ENCODE measurements at regions not wholly inside any gene's neighbourhood (a gene's known extent, or its start where the extent isn't known, plus 50 kb on each side); places are given as distances from the start of the nearest gene placed in this dataset.

DNA sequence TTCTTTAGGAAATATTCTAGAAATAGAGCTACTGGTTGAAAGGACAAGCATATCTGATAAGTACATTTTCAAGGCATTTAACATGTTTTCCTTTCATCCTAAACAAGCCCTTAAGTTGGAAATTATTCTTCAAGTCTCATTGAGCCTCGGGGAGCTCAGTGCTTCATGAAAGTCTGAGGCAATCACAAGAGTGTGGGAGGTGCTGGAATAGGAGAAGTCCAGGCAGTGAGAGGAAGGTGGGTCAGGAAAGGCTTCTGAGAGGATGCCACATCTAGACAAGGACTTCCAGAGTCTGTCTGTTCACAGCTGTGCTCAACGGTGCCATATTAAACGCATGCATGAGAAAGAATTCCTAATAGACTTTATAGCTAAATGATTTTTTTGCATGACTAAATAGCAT lies 69.8 kb downstream of the CD83 start:
- H3K27ac ChIP-seq (replicated peaks): no peak overlapping the region
- TF ChIP-seq SPI1 (IDR thresholded peaks at IDR 0.05; ENCODE audit: borderline replicate concordance, low read depth) (peak; percentile 12; the same call in 1 of the 2 replicates), POLR2AphosphoS5 (IDR thresholded peaks at IDR 0.05; ENCODE audit: low read depth) (no peak)
- TF ChIP-seq, protein P1, sequence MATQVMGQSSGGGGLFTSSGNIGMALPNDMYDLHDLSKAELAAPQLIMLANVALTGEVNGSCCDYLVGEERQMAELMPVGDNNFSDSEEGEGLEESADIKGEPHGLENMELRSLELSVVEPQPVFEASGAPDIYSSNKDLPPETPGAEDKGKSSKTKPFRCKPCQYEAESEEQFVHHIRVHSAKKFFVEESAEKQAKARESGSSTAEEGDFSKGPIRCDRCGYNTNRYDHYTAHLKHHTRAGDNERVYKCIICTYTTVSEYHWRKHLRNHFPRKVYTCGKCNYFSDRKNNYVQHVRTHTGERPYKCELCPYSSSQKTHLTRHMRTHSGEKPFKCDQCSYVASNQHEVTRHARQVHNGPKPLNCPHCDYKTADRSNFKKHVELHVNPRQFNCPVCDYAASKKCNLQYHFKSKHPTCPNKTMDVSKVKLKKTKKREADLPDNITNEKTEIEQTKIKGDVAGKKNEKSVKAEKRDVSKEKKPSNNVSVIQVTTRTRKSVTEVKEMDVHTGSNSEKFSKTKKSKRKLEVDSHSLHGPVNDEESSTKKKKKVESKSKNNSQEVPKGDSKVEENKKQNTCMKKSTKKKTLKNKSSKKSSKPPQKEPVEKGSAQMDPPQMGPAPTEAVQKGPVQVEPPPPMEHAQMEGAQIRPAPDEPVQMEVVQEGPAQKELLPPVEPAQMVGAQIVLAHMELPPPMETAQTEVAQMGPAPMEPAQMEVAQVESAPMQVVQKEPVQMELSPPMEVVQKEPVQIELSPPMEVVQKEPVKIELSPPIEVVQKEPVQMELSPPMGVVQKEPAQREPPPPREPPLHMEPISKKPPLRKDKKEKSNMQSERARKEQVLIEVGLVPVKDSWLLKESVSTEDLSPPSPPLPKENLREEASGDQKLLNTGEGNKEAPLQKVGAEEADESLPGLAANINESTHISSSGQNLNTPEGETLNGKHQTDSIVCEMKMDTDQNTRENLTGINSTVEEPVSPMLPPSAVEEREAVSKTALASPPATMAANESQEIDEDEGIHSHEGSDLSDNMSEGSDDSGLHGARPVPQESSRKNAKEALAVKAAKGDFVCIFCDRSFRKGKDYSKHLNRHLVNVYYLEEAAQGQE (IDR thresholded peaks at IDR 0.05; ENCODE audit: insufficient replicate concordance, low read depth): no peak

DNA sequence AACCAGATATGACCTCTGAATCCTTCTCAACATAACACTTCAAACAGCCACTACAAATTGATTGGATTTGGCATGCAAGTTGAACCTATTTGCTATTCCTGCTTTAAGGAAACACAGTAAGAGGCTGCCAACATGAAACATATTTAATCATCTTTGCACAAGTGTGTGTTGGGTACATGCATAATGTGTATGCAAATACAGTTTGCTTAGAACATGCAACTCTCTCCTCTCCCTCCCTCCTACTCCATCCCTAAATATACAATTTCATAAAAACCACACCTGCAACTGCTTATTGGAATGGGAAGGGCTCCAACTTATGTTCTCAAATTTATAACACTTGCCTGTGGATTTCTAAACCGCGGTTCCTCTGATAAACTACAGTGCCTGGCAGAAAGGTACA lies 71.5 kb downstream of the CD83 start:
- Histone ChIP-seq H3K27me3 (ENCODE audit: insufficient read depth, poor library complexity, severe bottlenecking) (no peaks in the 10 kb centered on the region), H3K4me3 (replicated peaks; ENCODE audit: insufficient read depth, low read length) (no peak overlapping the region), H3K27ac (replicated peaks) (no peak overlapping the region)
- DNase-seq (ENCODE audit: low read depth in 1 of 2, low spot score in 1 of 2): no peak
- no peak for TF ChIP-seq SPI1 (IDR thresholded peaks at IDR 0.05; ENCODE audit: borderline replicate concordance, low read depth)
- no peak for TF ChIP-seq POLR2AphosphoS5 (IDR thresholded peaks at IDR 0.05; ENCODE audit: low read depth)

More for the DNA sequence above, 69.8 kb downstream of the CD83 start:
- Histone ChIP-seq H3K27me3 (ENCODE audit: insufficient read depth, poor library complexity, severe bottlenecking) (no peaks in the 10 kb centered on the region), H3K4me3 (replicated peaks; ENCODE audit: insufficient read depth, low read length) (no peak overlapping the region)
- DNase-seq (ENCODE audit: low read depth in 1 of 2, low spot score in 1 of 2): peak in 1 of 2 experiments; percentile 16

DNA sequence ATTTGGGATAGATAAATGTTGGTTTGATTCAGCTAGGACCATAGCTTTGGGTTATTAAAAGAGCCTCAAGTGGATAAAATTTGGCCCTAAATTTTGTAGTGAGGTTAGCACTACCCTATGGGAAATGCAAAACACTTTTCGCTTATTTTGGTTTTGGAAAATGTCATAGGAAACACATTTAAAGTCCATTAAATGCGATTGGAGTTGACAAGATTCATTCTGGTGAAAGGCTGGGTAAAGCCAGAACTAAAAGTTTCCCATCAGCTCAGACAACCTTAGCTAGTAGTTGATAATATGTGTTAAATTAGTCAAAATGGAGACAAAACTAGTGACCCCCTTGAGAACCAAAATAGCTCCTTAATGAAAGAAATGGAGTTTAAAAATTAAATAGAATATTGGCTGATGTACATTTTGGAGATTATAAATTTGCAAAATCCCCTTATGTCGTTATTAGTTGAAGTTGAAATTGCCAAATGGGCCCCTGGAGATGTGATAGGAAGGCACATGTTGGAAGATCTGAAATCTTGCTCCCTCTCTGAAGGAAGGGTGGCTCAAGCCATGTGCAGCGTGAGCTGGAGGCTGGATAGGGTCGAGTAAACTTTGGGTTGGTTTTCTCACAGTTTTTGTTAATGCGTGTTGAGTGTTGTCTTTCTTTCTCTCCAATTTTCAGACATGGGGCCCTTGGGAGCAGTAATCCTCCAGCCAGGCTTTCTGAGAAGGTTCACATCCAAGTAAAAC lies 72.8 kb downstream of the CD83 start:
- no peaks in the 10 kb centered on the region for H3K27me3 ChIP-seq (ENCODE audit: insufficient read depth, poor library complexity, severe bottlenecking)
- TF ChIP-seq, protein P2, sequence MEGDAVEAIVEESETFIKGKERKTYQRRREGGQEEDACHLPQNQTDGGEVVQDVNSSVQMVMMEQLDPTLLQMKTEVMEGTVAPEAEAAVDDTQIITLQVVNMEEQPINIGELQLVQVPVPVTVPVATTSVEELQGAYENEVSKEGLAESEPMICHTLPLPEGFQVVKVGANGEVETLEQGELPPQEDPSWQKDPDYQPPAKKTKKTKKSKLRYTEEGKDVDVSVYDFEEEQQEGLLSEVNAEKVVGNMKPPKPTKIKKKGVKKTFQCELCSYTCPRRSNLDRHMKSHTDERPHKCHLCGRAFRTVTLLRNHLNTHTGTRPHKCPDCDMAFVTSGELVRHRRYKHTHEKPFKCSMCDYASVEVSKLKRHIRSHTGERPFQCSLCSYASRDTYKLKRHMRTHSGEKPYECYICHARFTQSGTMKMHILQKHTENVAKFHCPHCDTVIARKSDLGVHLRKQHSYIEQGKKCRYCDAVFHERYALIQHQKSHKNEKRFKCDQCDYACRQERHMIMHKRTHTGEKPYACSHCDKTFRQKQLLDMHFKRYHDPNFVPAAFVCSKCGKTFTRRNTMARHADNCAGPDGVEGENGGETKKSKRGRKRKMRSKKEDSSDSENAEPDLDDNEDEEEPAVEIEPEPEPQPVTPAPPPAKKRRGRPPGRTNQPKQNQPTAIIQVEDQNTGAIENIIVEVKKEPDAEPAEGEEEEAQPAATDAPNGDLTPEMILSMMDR (IDR thresholded peaks at IDR 0.05; ENCODE audit: insufficient read depth, low read length): no peak
- TF ChIP-seq, protein P1 (IDR thresholded peaks at IDR 0.05; ENCODE audit: insufficient replicate concordance, low read depth): no peak
- TF ChIP-seq GABPA (IDR thresholded peaks at IDR 0.05; ENCODE audit: low read depth): no peak
- TF ChIP-seq SPI1 (IDR thresholded peaks at IDR 0.05; ENCODE audit: borderline replicate concordance, low read depth): no peak
- TF ChIP-seq POLR2AphosphoS5 (IDR thresholded peaks at IDR 0.05; ENCODE audit: low read depth): no peak
- no peak overlapping the region for H3K4me3 ChIP-seq (replicated peaks; ENCODE audit: insufficient read depth, low read length)
- no peak for DNase-seq (ENCODE audit: low read depth in 1 of 2, low spot score in 1 of 2)
- no peak overlapping the region for H3K27ac ChIP-seq (replicated peaks)

DNA sequence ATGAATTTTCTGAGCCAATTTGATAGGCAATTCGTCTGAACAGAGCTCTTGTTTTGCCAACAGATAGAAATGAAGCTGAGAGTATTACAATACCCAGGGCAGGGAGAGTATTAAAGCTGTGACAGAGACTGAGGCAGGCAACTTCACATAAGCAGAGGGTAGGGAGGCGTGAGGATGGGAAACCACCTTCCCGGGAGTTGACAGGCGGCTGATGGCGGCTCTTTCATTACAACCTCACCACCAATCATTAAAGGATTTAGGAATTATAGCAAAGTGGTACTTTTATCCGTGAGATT lies 73.3 kb downstream of the CD83 start:
- DNase-seq (ENCODE audit: low read depth in 1 of 2, low spot score in 1 of 2): no peak
- no peak overlapping the region for H3K27ac ChIP-seq (replicated peaks)
- TF ChIP-seq GABPA (IDR thresholded peaks at IDR 0.05; ENCODE audit: low read depth) (no peak), POLR2AphosphoS5 (IDR thresholded peaks at IDR 0.05; ENCODE audit: low read depth) (no peak), SPI1 (IDR thresholded peaks at IDR 0.05; ENCODE audit: borderline replicate concordance, low read depth) (no peak)
- TF ChIP-seq, protein P1 (IDR thresholded peaks at IDR 0.05; ENCODE audit: insufficient replicate concordance, low read depth): no peak
- TF ChIP-seq, protein P2 (IDR thresholded peaks at IDR 0.05; ENCODE audit: insufficient read depth, low read length): no peak
- H3K27me3 ChIP-seq (ENCODE audit: insufficient read depth, poor library complexity, severe bottlenecking): no peaks in the 10 kb centered on the region
- H3K4me3 ChIP-seq (replicated peaks; ENCODE audit: insufficient read depth, low read length): no peak overlapping the region

Measured in HL-60 (cell line).